ENCODE measurements at regions not wholly inside any gene's neighbourhood (a gene's known extent, or its start where the extent isn't known, plus 50 kb on each side); places are given as distances from the start of the nearest gene placed in this dataset.

GRCh38 chr5:62684310-62684709 lies 105.7 kb downstream of the LRRC70 start:
- no peak for DNase-seq (ENCODE audit: low read depth, low spot score)

- no peak for DNase-seq (ENCODE audit: low read depth, low spot score)
These were observed 103.4 kb downstream of the LRRC70 start for GRCh38 chr5:62682059-62682458.

- DNase-seq (ENCODE audit: low read depth, low spot score) = no peak
These were observed 102.7 kb downstream of the LRRC70 start for GRCh38 chr5:62681117-62681850.

GRCh38 chr5:62680121-62680520 lies 101.5 kb downstream of the LRRC70 start:
- DNase-seq (ENCODE audit: low read depth, low spot score) = no peak

Measured in pulmonary artery endothelial cell (primary cell).